LNCAP (cell line): ENCODE measurements at regions not wholly inside any gene's neighbourhood (a gene's known extent, or its start where the extent isn't known, plus 50 kb on each side); places are given as distances from the start of the nearest gene placed in this dataset.
A peak's percentile ranks its signal among the peaks of the same experiment; 100 is the strongest.

ENCODE experiments used
- CTCF ChIP-seq: fragments of 450-650 bp; IDR thresholded peaks from 2 replicates; pipeline ENCODE4 v1.5.1; 2017; ENCODE audit warnings: mild to moderate bottlenecking

- TF ChIP-seq CTCF, result no peak
Measured at GRCh38 chr9:14978022-14979000, 68.1 kb upstream of the FREM1 start.

GRCh38 chr9:14967450-14968321 lies 57.5 kb upstream of the FREM1 start:
- TF ChIP-seq CTCF, result peak; percentile 27; the same call in 1 of the 2 replicates

- TF ChIP-seq CTCF, result no peak
Measured at GRCh38 chr9:14962193-14962882, 52.1 kb upstream of the FREM1 start.

GRCh38 chr9:14961372-14962068 lies 51.3 kb upstream of the FREM1 start:
- TF ChIP-seq CTCF, result no peak

GRCh38 chr9:14960881-14961280 lies 50.7 kb upstream of the FREM1 start:
- TF ChIP-seq CTCF, result no peak
